AG04450 (cell line): ENCODE measurements at regions not wholly inside any gene's neighbourhood (a gene's known extent, or its start where the extent isn't known, plus 50 kb on each side); places are given as distances from the start of the nearest gene placed in this dataset.

ENCODE experiments used
- CTCF ChIA-PET: fragments of 300-600, 350-600 bp; formaldehyde crosslinking; extraction: SDS; loops from one replicate; lab custom pipeline; 2022; ENCODE audit warnings: antibody characterized with exemption, inconsistent platforms; lab: Charles Lee
- POLR2A ChIA-PET: fragments of 350-600 bp; formaldehyde crosslinking; extraction: SDS; loops from one replicate; lab custom pipeline; 2021; ENCODE audit warnings: antibody characterized with exemption, inconsistent platforms; lab: Yijun Ruan, JAX
- DNase-seq: peaks from one replicate; pipeline ENCODE4 v3.0.0-alpha.2; 2011; ENCODE audit warnings: low read depth, low spot score
- H3K27ac ChIP-seq: one replicate; pipeline ENCODE4 v1.5.1; 2012; ENCODE audit warnings: low read depth, low read length, control low read depth
- H3K27me3 ChIP-seq: one replicate; pipeline ENCODE4 v1.6.0; 2012; ENCODE audit warnings: low read length; ENCODE audit not compliant: control insufficient read depth, insufficient read depth
- H3K4me3 ChIP-seq: 2 replicates; pipeline ENCODE4 v1.5.1; 2011; ENCODE audit warnings: mild to moderate bottlenecking, low read depth, low read length, control low read depth
- H3K9me3 ChIP-seq: 2 replicates; pipeline ENCODE4 v1.5.1; 2012; ENCODE audit warnings: low read length; ENCODE audit not compliant: control insufficient read depth, insufficient read depth
- TF ChIP-seq, protein P1 (sequence below): IDR thresholded peaks from 2 replicates; pipeline ENCODE4 v1.5.1; 2011; ENCODE audit warnings: low read depth, low read length, control low read depth, inconsistent platforms

DNA sequence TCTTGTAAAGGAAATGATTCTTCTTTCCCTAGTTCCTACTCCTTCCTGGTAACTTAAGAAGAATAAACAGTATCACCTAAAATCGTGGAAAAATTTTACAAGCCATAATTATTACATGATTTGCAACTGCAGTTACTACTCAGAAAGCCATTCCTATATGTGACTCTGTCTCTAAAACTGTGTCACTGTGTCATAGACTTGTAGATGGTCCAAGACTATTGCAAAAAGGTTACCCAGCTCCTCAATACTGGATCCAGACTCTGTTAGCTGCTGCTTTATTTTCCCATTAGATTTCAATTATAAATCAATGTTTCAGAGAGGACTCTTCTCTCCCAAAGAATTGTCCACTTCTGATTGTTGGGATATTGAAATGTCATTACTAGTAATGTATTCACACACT, 142.1 kb upstream of the STMND1 start:
- Histone ChIP-seq H3K9me3 (no peaks in the 10 kb centered on the region), H3K27me3 (no peaks in the 10 kb centered on the region), H3K4me3 (no peak overlapping the region), H3K27ac (no peak overlapping the region)
- DNase-seq: no peak
- ChIA-PET POLR2A (no interaction called here), CTCF (no interaction called here)
- TF ChIP-seq, protein P1, sequence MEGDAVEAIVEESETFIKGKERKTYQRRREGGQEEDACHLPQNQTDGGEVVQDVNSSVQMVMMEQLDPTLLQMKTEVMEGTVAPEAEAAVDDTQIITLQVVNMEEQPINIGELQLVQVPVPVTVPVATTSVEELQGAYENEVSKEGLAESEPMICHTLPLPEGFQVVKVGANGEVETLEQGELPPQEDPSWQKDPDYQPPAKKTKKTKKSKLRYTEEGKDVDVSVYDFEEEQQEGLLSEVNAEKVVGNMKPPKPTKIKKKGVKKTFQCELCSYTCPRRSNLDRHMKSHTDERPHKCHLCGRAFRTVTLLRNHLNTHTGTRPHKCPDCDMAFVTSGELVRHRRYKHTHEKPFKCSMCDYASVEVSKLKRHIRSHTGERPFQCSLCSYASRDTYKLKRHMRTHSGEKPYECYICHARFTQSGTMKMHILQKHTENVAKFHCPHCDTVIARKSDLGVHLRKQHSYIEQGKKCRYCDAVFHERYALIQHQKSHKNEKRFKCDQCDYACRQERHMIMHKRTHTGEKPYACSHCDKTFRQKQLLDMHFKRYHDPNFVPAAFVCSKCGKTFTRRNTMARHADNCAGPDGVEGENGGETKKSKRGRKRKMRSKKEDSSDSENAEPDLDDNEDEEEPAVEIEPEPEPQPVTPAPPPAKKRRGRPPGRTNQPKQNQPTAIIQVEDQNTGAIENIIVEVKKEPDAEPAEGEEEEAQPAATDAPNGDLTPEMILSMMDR: no peak

GRCh38 chr6:16956361-16956760, 145.5 kb upstream of the STMND1 start:
- POLR2A ChIA-PET: no interaction called here
- Histone ChIP-seq H3K4me3 (no peak overlapping the region), H3K9me3 (no peaks in the 10 kb centered on the region), H3K27me3 (no peaks in the 10 kb centered on the region), H3K27ac (no peak overlapping the region)
- DNase-seq: no peak
- CTCF ChIA-PET: interaction anchor here (0.5 to 4.2 kb wide), 5 partner anchors 7 to 193 kb away, joined by 3 to 36 read pairs (median 4); no protein-coding TSS in a partner anchor
- TF ChIP-seq, protein P1: no peak

GRCh38 chr6:16955899-16956298, 146.0 kb upstream of the STMND1 start:
- no peak overlapping the region for H3K27ac ChIP-seq

DNA sequence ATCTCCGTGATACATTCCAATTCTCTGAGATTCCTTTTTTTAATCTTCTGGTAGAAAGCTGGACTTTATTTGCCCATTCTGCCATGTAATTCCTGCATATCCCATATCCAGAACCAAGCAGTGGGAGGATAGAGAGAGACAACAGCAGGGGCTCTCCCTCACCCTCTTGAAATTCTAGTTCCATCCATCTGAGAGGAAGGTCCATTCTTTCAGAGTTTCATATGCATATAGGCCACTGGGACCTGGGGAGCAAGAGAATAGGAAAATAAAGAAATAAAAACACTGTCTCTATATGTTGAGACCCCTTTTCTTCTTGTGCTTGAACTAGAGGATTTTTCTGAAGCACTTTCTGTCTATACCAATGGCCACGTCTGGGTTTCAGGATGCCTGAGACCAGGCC, 147.9 kb upstream of the STMND1 start:
- no peak overlapping the region for H3K4me3 ChIP-seq
- no peak for DNase-seq
- no peaks in the 10 kb centered on the region for H3K9me3 ChIP-seq
- ChIA-PET POLR2A (interaction anchor here (0.7 kb wide), 1 partner anchor 306 kb away, joined by 3 read pairs; no protein-coding TSS in a partner anchor), CTCF (interaction anchor here (1.5 to 4.2 kb wide), 2 partner anchors 10 to 12 kb away, joined by 4 to 36 read pairs; no protein-coding TSS in a partner anchor)
- no peak overlapping the region for H3K27ac ChIP-seq
- no peaks in the 10 kb centered on the region for H3K27me3 ChIP-seq
- TF ChIP-seq, protein P1: no peak

More at GRCh38 chr6:16955899-16956298, 146.0 kb upstream of the STMND1 start:
- H3K9me3 ChIP-seq: no peaks in the 10 kb centered on the region
- no peak overlapping the region for H3K4me3 ChIP-seq
- ChIA-PET CTCF (interaction anchor here (0.5 to 4.2 kb wide), 5 partner anchors 8 to 193 kb away, joined by 3 to 36 read pairs (median 4); no protein-coding TSS in a partner anchor), POLR2A (no interaction called here)
- TF ChIP-seq, protein P1: no peak
- no peak for DNase-seq
- no peaks in the 10 kb centered on the region for H3K27me3 ChIP-seq

GRCh38 chr6:16953446-16953845, 148.4 kb upstream of the STMND1 start:
- CTCF ChIA-PET: interaction anchor here (0.8 to 4.2 kb wide), 4 partner anchors 9 to 190 kb away, joined by 3 to 36 read pairs (median 4); no protein-coding TSS in a partner anchor
- Histone ChIP-seq H3K4me3 (no peak overlapping the region), H3K9me3 (no peaks in the 10 kb centered on the region), H3K27ac (no peak overlapping the region), H3K27me3 (no peaks in the 10 kb centered on the region)
- no peak for DNase-seq
- POLR2A ChIA-PET: no interaction called here
- TF ChIP-seq, protein P1: no peak
